ENCODE measurements at regions not wholly inside any gene's neighbourhood (a gene's known extent, or its start where the extent isn't known, plus 50 kb on each side); places are given as distances from the start of the nearest gene placed in this dataset.

DNA sequence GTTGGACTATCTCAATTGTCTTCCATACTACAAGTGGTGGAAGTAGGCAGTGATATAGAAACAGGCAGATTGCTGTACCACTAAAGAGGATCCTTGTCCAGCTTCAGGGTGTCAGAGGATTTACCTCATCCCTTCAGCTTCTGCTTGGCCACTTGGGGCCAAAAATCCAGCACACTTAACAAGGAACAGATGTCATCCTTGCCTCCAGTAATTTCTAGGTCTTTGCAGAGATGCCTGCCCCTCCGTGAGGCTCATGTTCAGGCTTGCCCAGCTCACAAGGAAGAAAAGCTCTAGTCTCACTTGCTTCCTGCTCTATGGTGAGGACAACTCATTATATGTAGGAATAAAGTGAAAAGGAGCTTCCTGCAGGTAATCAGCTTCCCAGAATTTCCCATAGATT, 510.3 kb downstream of the EPHA3 start (continued):
- TF ChIP-seq, protein P1, sequence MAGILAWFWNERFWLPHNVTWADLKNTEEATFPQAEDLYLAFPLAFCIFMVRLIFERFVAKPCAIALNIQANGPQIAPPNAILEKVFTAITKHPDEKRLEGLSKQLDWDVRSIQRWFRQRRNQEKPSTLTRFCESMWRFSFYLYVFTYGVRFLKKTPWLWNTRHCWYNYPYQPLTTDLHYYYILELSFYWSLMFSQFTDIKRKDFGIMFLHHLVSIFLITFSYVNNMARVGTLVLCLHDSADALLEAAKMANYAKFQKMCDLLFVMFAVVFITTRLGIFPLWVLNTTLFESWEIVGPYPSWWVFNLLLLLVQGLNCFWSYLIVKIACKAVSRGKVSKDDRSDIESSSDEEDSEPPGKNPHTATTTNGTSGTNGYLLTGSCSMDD (CRISPR knock-in tag; IDR thresholded peaks at IDR 0.05): no peak
- no peak for TF ChIP-seq ISX (CRISPR knock-in tag; conservative IDR thresholded peaks at IDR 0.05)
- no peak for TF ChIP-seq ZNF441 (CRISPR knock-in tag; IDR thresholded peaks at IDR 0.05; ENCODE audit: borderline replicate concordance)
- no peak for TF ChIP-seq HMGA1 (CRISPR knock-in tag; conservative IDR thresholded peaks at IDR 0.05)
- no peak for TF ChIP-seq KAT8 (CRISPR knock-in tag; IDR thresholded peaks at IDR 0.05)
- no peak for TF ChIP-seq ZNF772 (CRISPR knock-in tag; IDR thresholded peaks at IDR 0.05)

DNA sequence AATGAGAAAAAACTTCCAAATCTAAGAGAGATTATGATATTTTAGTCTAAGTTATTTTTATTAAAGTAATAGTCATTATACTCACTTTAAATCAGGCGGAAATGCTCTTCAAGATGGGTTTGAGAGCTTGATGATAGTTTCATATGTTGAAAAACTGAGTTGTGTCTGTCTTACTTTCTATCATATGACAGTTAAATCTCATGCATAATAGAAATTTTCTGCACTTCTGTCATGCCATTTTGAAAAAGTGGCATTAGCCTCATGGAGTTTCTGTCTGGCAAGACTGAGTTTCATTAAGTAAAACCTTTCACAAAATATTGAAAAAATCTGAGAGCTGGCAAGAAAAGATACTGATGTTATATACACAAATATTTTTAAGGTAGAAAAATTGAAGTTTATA, 511.8 kb downstream of the EPHA3 start:
- Histone ChIP-seq H3K9me3 (ENCODE audit: low read length) (no peaks in the 10 kb centered on the region), H3K27ac (ENCODE audit: extremely low read length, insufficient read depth, low read length) (no peak overlapping the region), H3K4me1 (ENCODE audit: insufficient read depth, low read length) (peaks cover 6% of the 10 kb centered on the region; the same call in 1 of the 2 replicates), H3K9ac (ENCODE audit: insufficient read depth, low read depth, low read length) (no peak overlapping the region), H3K36me3 (replicated peaks in 1 of 2; ENCODE audit: control insufficient read depth in 1 of 2, insufficient read depth in 2 of 2, low read length in 2 of 2) (no peaks in the 10 kb centered on the region), H3K4me3 (replicated peaks in 1 of 3; ENCODE audit: insufficient read depth in 1 of 3, low read depth in 2 of 3, low read length in 3 of 3) (no peak overlapping the region), H3K79me2 (ENCODE audit: insufficient read depth, low read length) (no peaks in the 10 kb centered on the region), H3K4me2 (ENCODE audit: low read depth, low read length) (no peak overlapping the region), H3K27me3 (ENCODE audit: control insufficient read depth in 1 of 2, insufficient read depth in 2 of 2, low read length in 2 of 2) (0 out of 5 replicates have a peak, but pooled peaks cover 0 to 3% of the 10 kb centered on the region in 2 experiments), H4K20me1 (ENCODE audit: insufficient read depth, low read length) (no peaks in the 10 kb centered on the region), H2AFZ (ENCODE audit: low read length) (no peak overlapping the region)
- in situ Hi-C loops (cut with HindIII; ENCODE audit: extremely low pct_ligation_motif_present, low pct_unique_long_range_greater_than_20kb) (no loop called here), intact Hi-C loops (cut with micrococcal nuclease; ENCODE audit: unreplicated experiment) (no loop called here)
- ChIA-PET POLR2A (no interaction called here), CTCF (ENCODE audit: low intra/inter-chr PET ratio, low total read pairs) (no interaction called here)
- DNase-seq (ENCODE audit: low spot score): no peak
- 12% methylated on average over 1 of the region's 1 CpG for WGBS (ENCODE audit: low lambda C conversion rate)
- no peak for ATAC-seq
- TF ChIP-seq ZNF12 (CRISPR knock-in tag; IDR thresholded peaks at IDR 0.05) (no peak), ZNF225 (CRISPR knock-in tag; IDR thresholded peaks at IDR 0.05) (no peak), MZF1 (CRISPR knock-in tag; IDR thresholded peaks at IDR 0.05; ENCODE audit: borderline replicate concordance) (no peak), HDAC6 (IDR thresholded peaks at IDR 0.05; ENCODE audit: low read depth, low read length) (no peak)
- TF ChIP-seq, protein P2, sequence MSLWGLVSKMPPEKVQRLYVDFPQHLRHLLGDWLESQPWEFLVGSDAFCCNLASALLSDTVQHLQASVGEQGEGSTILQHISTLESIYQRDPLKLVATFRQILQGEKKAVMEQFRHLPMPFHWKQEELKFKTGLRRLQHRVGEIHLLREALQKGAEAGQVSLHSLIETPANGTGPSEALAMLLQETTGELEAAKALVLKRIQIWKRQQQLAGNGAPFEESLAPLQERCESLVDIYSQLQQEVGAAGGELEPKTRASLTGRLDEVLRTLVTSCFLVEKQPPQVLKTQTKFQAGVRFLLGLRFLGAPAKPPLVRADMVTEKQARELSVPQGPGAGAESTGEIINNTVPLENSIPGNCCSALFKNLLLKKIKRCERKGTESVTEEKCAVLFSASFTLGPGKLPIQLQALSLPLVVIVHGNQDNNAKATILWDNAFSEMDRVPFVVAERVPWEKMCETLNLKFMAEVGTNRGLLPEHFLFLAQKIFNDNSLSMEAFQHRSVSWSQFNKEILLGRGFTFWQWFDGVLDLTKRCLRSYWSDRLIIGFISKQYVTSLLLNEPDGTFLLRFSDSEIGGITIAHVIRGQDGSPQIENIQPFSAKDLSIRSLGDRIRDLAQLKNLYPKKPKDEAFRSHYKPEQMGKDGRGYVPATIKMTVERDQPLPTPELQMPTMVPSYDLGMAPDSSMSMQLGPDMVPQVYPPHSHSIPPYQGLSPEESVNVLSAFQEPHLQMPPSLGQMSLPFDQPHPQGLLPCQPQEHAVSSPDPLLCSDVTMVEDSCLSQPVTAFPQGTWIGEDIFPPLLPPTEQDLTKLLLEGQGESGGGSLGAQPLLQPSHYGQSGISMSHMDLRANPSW (CRISPR knock-in tag; IDR thresholded peaks at IDR 0.05; ENCODE audit: borderline replicate concordance): no peak
- TF ChIP-seq, protein P3, sequence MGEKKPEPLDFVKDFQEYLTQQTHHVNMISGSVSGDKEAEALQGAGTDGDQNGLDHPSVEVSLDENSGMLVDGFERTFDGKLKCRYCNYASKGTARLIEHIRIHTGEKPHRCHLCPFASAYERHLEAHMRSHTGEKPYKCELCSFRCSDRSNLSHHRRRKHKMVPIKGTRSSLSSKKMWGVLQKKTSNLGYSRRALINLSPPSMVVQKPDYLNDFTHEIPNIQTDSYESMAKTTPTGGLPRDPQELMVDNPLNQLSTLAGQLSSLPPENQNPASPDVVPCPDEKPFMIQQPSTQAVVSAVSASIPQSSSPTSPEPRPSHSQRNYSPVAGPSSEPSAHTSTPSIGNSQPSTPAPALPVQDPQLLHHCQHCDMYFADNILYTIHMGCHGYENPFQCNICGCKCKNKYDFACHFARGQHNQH (CRISPR knock-in tag; IDR thresholded peaks at IDR 0.05): no peak
- BruUV-seq (replicated peaks): no TSS peak
- no peak for FAIRE-seq

Data from HepG2 (cell line).